Osteocyte (in vitro differentiated cells): ENCODE measurements at regions not wholly inside any gene's neighbourhood (a gene's known extent, or its start where the extent isn't known, plus 50 kb on each side); places are given as distances from the start of the nearest gene placed in this dataset.

ENCODE experiments used
- DNase-seq: peaks from one replicate; pipeline ENCODE4 v3.0.0; 2021; ENCODE audit warnings: mixed read lengths; ENCODE audit not compliant: unreplicated experiment; ENCODE audit errors: extremely low spot score
- H3K27ac Mint-ChIP-seq: one replicate; pipeline ENCODE4 v1.8.0; 2021; ENCODE audit warnings: mild to moderate bottlenecking, mixed read lengths; ENCODE audit not compliant: unreplicated experiment
- H3K27me3 Mint-ChIP-seq: one replicate; pipeline ENCODE4 v1.8.0; 2021; ENCODE audit warnings: mixed read lengths; ENCODE audit not compliant: unreplicated experiment
- H3K36me3 Mint-ChIP-seq: one replicate; pipeline ENCODE4 v1.8.0; 2021; ENCODE audit warnings: mixed read lengths; ENCODE audit not compliant: unreplicated experiment
- H3K4me1 Mint-ChIP-seq: one replicate; pipeline ENCODE4 v1.8.0; 2021; ENCODE audit warnings: mixed read lengths; ENCODE audit not compliant: unreplicated experiment
- H3K4me3 Mint-ChIP-seq: one replicate; pipeline ENCODE4 v1.8.0; 2021; ENCODE audit warnings: mild to moderate bottlenecking, moderate library complexity, mixed read lengths; ENCODE audit not compliant: unreplicated experiment
- H3K9me3 Mint-ChIP-seq: one replicate; pipeline ENCODE4 v1.8.0; 2021; ENCODE audit warnings: mixed read lengths; ENCODE audit not compliant: unreplicated experiment
- CTCF ChIP-seq: fragments of 200-600 bp; sonication (generic); IDR thresholded peaks from 2 replicates; pipeline ENCODE4 v1.5.0; 2021; ENCODE audit warnings: antibody characterized with exemption, mild to moderate bottlenecking, moderate library complexity

DNA sequence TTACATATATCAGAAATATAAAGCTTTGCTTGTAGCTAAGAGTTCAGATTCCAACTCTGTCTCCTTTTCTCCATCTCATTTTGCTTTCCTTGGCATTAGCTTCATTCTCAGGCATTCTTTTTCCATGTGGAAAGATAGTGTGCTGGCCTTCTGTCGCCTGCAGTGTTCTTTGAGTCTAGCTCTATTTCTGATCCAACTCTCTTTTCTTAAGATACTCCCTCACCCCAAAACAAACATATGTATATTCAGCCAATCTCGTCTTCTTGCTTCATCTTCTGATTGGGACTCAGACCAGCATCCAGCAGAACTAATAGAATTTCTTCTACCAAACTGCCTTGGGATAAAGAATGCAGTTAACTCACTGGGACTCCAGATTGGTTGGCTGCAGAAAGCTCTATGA is 532.2 kb downstream of the MID1IP1 start:
- no peak for DNase-seq
- H3K27me3 Mint-ChIP-seq = peaks cover 6% of the 10 kb centered on the region
- no peaks in the 10 kb centered on the region for H3K4me1 Mint-ChIP-seq
- no peak overlapping the region for H3K27ac Mint-ChIP-seq
- no peaks in the 10 kb centered on the region for H3K9me3 Mint-ChIP-seq
- H3K4me3 Mint-ChIP-seq = no peak overlapping the region
- no peak for TF ChIP-seq CTCF
- H3K36me3 Mint-ChIP-seq = no peaks in the 10 kb centered on the region

DNA sequence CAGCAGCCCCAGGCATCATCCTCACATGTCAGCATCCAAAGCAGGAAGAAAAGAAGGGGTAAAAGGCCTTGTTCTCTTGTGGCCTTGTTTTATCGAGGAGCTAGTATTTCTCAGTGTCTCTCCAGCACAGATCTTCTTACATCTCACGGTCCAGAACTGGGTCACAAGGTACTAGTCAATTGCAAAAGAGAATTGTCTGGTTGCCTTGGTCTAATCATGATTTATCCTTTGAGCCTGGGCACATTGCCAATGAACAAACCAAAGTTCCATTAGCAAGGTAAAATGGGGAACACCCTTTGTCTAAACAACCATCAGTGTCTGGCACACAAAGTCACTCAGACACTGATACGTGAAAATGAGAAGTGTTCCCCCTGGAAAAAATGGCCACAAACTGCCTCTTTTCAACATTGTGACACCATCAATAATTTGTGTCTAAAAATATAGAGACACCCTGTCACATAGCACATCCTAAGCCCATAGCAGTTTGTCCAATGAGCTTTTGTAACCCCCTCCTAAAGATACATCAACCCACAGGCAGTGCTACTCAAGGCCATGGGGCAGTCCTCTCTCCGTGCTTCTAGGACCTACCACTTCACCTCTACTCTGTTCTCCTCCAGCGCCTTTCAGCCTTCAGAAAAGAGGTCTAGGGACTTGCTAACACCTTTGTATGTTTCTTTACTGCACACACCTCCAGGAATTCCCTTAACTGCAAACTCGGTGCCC is 534.4 kb downstream of the MID1IP1 start:
- H3K36me3 Mint-ChIP-seq = no peaks in the 10 kb centered on the region
- no peak overlapping the region for H3K27ac Mint-ChIP-seq
- H3K4me1 Mint-ChIP-seq = no peaks in the 10 kb centered on the region
- no peaks in the 10 kb centered on the region for H3K27me3 Mint-ChIP-seq
- no peak for TF ChIP-seq CTCF
- H3K4me3 Mint-ChIP-seq = no peak overlapping the region
- no peak for DNase-seq
- peaks cover 2% of the 10 kb centered on the region for H3K9me3 Mint-ChIP-seq

DNA sequence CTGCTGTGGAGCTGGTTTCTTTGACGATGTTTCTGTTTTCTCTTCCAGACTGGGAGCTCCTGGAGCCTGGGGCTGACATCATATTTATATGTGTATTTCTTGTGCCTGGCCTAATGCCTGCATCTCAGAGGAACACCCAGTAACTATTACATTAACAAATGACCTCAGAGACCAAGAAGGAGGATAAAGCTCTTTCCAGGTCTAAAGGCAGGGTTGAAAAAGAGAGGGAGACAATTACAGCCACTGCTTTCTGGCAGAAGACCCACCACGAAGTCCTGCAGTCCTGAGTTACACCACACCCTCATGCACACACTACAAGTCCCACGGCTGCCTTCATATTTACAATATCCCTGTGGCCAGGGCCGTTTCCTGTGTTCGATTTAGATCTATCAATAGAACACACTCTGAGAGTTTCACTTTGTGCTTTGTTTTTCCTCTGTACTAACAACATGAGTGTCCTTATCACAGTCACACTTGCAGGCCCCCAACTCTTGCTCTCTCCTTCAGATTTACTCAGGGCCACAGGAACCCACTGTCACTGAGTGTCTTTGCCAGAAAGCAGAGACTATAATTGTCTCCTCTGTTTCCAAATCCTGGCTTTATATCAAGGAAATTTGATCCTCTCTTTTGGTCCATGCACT is 535.5 kb downstream of the MID1IP1 start:
- no peak overlapping the region for H3K27ac Mint-ChIP-seq

GRCh38 chrX:39337451-39337850 is 536.2 kb downstream of the MID1IP1 start:
- no peak for TF ChIP-seq CTCF
- H3K27ac Mint-ChIP-seq = no peak overlapping the region
- no peaks in the 10 kb centered on the region for H3K27me3 Mint-ChIP-seq
- H3K4me3 Mint-ChIP-seq = no peak overlapping the region
- H3K36me3 Mint-ChIP-seq = no peaks in the 10 kb centered on the region
- no peak for DNase-seq
- peaks cover 6% of the 10 kb centered on the region for H3K9me3 Mint-ChIP-seq
- no peaks in the 10 kb centered on the region for H3K4me1 Mint-ChIP-seq

More for the DNA sequence above, 535.5 kb downstream of the MID1IP1 start:
- DNase-seq = no peak
- no peak overlapping the region for H3K4me3 Mint-ChIP-seq
- H3K4me1 Mint-ChIP-seq = no peaks in the 10 kb centered on the region
- TF ChIP-seq CTCF = no peak
- no peaks in the 10 kb centered on the region for H3K36me3 Mint-ChIP-seq
- H3K9me3 Mint-ChIP-seq = peaks cover 6% of the 10 kb centered on the region
- H3K27me3 Mint-ChIP-seq = no peaks in the 10 kb centered on the region

GRCh38 chrX:39338583-39338982 is 537.3 kb downstream of the MID1IP1 start:
- Mint-ChIP-seq H3K4me3 (no peak overlapping the region), H3K36me3 (no peaks in the 10 kb centered on the region), H3K9me3 (peaks cover 6% of the 10 kb centered on the region), H3K4me1 (no peaks in the 10 kb centered on the region), H3K27me3 (no peaks in the 10 kb centered on the region), H3K27ac (no peak overlapping the region)
- DNase-seq = no peak
- TF ChIP-seq CTCF = no peak
